Transverse colon (tissue), 3 donors: ENCODE measurements at regions not wholly inside any gene's neighbourhood (a gene's known extent, or its start where the extent isn't known, plus 50 kb on each side); places are given as distances from the start of the nearest gene placed in this dataset.

ENCODE experiments used
- EP300 ChIP-seq: sonication (generic); formaldehyde crosslinking; IDR thresholded peaks from one replicate; pipeline ENCODE4 v1.6.1; 2017; ENCODE audit warnings: antibody characterized with exemption, low read depth
- POLR2A ChIP-seq: fragments of 450-650 bp; IDR thresholded peaks from one replicate; pipeline ENCODE4 v1.6.1; 2016; ENCODE audit warnings: antibody characterized with exemption, mild to moderate bottlenecking, moderate library complexity
- TF ChIP-seq, protein P1 (sequence below), 5 experiments: fragments of 200-600 bp in 3 of 5; fragments of 450-650 bp in 2 of 5; sonication (generic) in 3 of 5; IDR thresholded peaks; 1 replicate in 2 of 5; 2 replicates in 3 of 5; pipeline ENCODE4 v1.5.1; 2016 to 2017; ENCODE audit warnings: antibody characterized with exemption in 5 of 5, inconsistent platforms in 3 of 5, mild to moderate bottlenecking in 2 of 5, moderate library complexity in 1 of 5

DNA sequence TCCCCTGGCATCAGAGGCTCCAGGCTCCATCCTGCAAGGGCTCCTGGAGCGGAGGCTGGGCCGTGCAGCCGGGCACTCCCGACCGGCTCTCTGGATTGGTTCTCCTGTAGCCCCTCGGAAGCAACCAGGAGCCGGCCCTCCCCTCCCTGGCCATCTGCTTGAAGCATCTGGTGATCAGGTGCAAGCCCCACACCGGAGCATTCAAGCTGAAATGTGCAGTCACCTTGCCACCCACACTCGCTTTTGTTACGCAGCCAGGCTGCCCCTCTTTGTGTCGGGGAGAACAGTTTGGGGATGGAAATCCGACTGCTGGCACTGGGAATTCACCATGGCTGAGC is 258.8 kb downstream of the ZNF536 start:
- TF ChIP-seq, protein P1, sequence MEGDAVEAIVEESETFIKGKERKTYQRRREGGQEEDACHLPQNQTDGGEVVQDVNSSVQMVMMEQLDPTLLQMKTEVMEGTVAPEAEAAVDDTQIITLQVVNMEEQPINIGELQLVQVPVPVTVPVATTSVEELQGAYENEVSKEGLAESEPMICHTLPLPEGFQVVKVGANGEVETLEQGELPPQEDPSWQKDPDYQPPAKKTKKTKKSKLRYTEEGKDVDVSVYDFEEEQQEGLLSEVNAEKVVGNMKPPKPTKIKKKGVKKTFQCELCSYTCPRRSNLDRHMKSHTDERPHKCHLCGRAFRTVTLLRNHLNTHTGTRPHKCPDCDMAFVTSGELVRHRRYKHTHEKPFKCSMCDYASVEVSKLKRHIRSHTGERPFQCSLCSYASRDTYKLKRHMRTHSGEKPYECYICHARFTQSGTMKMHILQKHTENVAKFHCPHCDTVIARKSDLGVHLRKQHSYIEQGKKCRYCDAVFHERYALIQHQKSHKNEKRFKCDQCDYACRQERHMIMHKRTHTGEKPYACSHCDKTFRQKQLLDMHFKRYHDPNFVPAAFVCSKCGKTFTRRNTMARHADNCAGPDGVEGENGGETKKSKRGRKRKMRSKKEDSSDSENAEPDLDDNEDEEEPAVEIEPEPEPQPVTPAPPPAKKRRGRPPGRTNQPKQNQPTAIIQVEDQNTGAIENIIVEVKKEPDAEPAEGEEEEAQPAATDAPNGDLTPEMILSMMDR (IDR thresholded peaks at IDR 0.05) = no peak
- TF ChIP-seq POLR2A (no peak), EP300 (no peak)
